Fibroblast of pulmonary artery (primary cell): ENCODE measurements at regions not wholly inside any gene's neighbourhood (a gene's known extent, or its start where the extent isn't known, plus 50 kb on each side); places are given as distances from the start of the nearest gene placed in this dataset.

Source experiments
- DNase-seq: peaks from one replicate; pipeline ENCODE4 v3.0.0-alpha.2; 2010; ENCODE audit warnings: low read depth
- H3K4me3 ChIP-seq: replicated peaks from 2 replicates; pipeline ENCODE4 v1.5.1; 2011; ENCODE audit warnings: low read depth, mild to moderate bottlenecking, control low read depth, low read length, moderate library complexity
- CTCF ChIP-seq: IDR thresholded peaks from 2 replicates; pipeline ENCODE4 v1.5.1; 2011; ENCODE audit warnings: mild to moderate bottlenecking, control low read depth, low read length, inconsistent platforms; ENCODE audit errors: missing control alignments

- no peak for TF ChIP-seq CTCF
- H3K4me3 ChIP-seq, result no peak overlapping the region
- no peak for DNase-seq
Observed at GRCh38 chr11:87451395-87451794, 413.7 kb downstream of the TMEM135 start.

- no peak for TF ChIP-seq CTCF
- no peak for DNase-seq
- no peak overlapping the region for H3K4me3 ChIP-seq
Observed at GRCh38 chr11:87447606-87448005, 409.9 kb downstream of the TMEM135 start.

- DNase-seq, result peak; percentile 40
- no peak for TF ChIP-seq CTCF
- H3K4me3 ChIP-seq, result no peak overlapping the region
Observed at GRCh38 chr11:87444993-87445392, 407.3 kb downstream of the TMEM135 start.

GRCh38 chr11:87443707-87444106, 406.0 kb downstream of the TMEM135 start:
- no peak for DNase-seq
- no peak for TF ChIP-seq CTCF
- H3K4me3 ChIP-seq, result no peak overlapping the region

- DNase-seq, result no peak
- no peak for TF ChIP-seq CTCF
- H3K4me3 ChIP-seq, result no peak overlapping the region
Observed at GRCh38 chr11:87440076-87440770, 402.5 kb downstream of the TMEM135 start.

- no peak for DNase-seq
Observed at GRCh38 chr11:87438416-87438815, 400.7 kb downstream of the TMEM135 start.

More at GRCh38 chr11:87438416-87438815, 400.7 kb downstream of the TMEM135 start:
- TF ChIP-seq CTCF, result no peak
- no peak overlapping the region for H3K4me3 ChIP-seq
